HepG2 (cell line): ENCODE measurements at regions not wholly inside any gene's neighbourhood (a gene's known extent, or its start where the extent isn't known, plus 50 kb on each side); places are given as distances from the start of the nearest gene placed in this dataset.

Source experiments
- FOXK1 ChIP-seq: sonication (generic); formaldehyde crosslinking; IDR thresholded peaks from 2 replicates; pipeline ENCODE4 v1.4.0; 2020; ENCODE audit warnings: low read depth, missing genetic modification reagents, borderline replicate concordance
- GABPA ChIP-seq, 2 experiments: IDR thresholded peaks; 2 replicates each; pipeline ENCODE4 v1.6.1; 2011 to 2016; ENCODE audit warnings: low read depth in 2 of 2, low read length in 1 of 2, missing biosample characterization in 1 of 2, missing genetic modification characterization in 1 of 2
- HDAC1 ChIP-seq: sonication (generic); formaldehyde crosslinking; IDR thresholded peaks from 2 replicates; pipeline ENCODE4 v1.5.1; 2020; ENCODE audit warnings: mild to moderate bottlenecking, missing genetic modification reagents
- LCORL ChIP-seq, 2 experiments: fragments of 450-650 bp in 1 of 2; sonication (generic) in 1 of 2; formaldehyde crosslinking in 1 of 2; IDR thresholded peaks; 2 replicates each; pipeline versions ENCODE4 v1.5.0 to v1.6.1; 2017 to 2020; ENCODE audit warnings: antibody characterized with exemption in 1 of 2, missing genetic modification reagents in 1 of 2
- SNAI1 ChIP-seq: sonication (generic); formaldehyde crosslinking; IDR thresholded peaks from 2 replicates; pipeline ENCODE4 v1.5.0; 2020; ENCODE audit warnings: mild to moderate bottlenecking, missing genetic modification reagents, borderline replicate concordance
- TBX3 ChIP-seq: fragments of 450-650 bp; IDR thresholded peaks from 2 replicates; pipeline ENCODE4 v1.6.1; 2017; ENCODE audit warnings: antibody characterized with exemption, mild to moderate bottlenecking, inconsistent platforms, borderline replicate concordance
- TGIF2 ChIP-seq: IDR thresholded peaks from 2 replicates; pipeline ENCODE4 v1.6.1; 2016; ENCODE audit warnings: control low read depth, missing compliant biosample characterization
- ZNF253 ChIP-seq: sonication (generic); formaldehyde crosslinking; IDR thresholded peaks from 2 replicates; pipeline ENCODE4 v1.8.0; 2022; ENCODE audit warnings: mild to moderate bottlenecking, missing genetic modification reagents, borderline replicate concordance
- TF ChIP-seq, protein P1 (sequence below): sonication (generic); formaldehyde crosslinking; IDR thresholded peaks from 2 replicates; pipeline ENCODE4 v1.4.0; 2020; ENCODE audit warnings: missing genetic modification reagents
- TF ChIP-seq, protein P2 (sequence below): sonication (generic); formaldehyde crosslinking; IDR thresholded peaks from 2 replicates; pipeline ENCODE4 v1.5.0; 2020; ENCODE audit warnings: mild to moderate bottlenecking, missing genetic modification reagents
- TF ChIP-seq, protein P3 (sequence below): sonication (generic); formaldehyde crosslinking; IDR thresholded peaks from 2 replicates; pipeline ENCODE4 v1.5.0; 2020; ENCODE audit warnings: missing genetic modification reagents, mild to moderate bottlenecking, borderline replicate concordance

DNA sequence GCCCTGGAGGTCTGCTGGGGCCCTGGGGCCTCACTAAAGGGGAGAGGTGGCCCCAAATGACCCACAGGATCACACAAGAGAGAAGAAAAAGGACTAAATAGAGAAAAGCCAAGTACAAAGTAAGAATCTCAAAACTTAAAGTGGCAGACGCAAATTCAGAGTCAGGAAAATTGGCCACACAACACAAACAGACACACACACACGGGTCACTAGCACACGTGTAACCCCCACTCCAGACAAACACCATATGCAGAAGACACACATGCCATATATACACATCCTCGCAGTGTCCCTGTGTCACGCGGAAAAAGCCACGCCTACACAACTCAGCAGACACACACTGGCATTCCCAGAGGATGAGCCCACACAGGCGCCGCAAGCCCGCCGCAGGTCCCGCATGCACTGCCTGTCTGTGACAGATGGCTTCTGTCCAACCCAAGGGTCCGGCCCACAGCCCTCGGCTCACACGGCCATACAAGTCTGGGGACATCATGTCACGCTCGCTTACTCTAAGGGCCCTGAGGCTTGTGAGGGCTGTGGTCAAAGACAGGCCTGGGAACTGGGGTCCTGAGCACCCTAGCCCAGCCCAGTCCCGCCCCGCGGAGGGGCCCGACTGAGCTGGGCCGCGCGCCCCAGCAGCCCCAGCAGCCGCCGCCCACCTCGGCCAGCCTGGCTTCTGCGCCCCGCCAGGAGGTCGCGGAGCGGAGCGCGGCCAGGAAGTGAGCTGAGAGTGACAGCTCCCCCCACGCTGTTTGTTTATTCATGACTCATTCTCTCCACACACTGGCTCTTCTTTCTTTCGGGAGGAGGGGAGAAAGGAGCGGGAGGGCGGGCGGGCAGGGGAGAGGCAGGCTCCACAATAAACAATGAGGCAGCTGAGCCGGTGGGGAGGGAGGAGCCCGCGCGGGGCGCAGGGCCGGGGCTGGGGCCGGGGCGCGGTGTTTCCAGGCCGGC lies 95.5 kb upstream of the ZMIZ1 start (continued):
- TF ChIP-seq, protein P1, sequence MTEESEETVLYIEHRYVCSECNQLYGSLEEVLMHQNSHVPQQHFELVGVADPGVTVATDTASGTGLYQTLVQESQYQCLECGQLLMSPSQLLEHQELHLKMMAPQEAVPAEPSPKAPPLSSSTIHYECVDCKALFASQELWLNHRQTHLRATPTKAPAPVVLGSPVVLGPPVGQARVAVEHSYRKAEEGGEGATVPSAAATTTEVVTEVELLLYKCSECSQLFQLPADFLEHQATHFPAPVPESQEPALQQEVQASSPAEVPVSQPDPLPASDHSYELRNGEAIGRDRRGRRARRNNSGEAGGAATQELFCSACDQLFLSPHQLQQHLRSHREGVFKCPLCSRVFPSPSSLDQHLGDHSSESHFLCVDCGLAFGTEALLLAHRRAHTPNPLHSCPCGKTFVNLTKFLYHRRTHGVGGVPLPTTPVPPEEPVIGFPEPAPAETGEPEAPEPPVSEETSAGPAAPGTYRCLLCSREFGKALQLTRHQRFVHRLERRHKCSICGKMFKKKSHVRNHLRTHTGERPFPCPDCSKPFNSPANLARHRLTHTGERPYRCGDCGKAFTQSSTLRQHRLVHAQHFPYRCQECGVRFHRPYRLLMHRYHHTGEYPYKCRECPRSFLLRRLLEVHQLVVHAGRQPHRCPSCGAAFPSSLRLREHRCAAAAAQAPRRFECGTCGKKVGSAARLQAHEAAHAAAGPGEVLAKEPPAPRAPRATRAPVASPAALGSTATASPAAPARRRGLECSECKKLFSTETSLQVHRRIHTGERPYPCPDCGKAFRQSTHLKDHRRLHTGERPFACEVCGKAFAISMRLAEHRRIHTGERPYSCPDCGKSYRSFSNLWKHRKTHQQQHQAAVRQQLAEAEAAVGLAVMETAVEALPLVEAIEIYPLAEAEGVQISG, result peak; percentile 25; the same call in 1 of the 2 replicates
- TF ChIP-seq GABPA (IDR thresholded peaks at IDR 0.05; ENCODE audit: low read depth, low read length), result no peak
- peak; percentile 66 for TF ChIP-seq GABPA (CRISPR knock-in tag; IDR thresholded peaks at IDR 0.05; ENCODE audit: low read depth)
- TF ChIP-seq TGIF2 (CRISPR knock-in tag), result peak; percentile 89
- peak; percentile 13; the same call in 1 of the 2 replicates for TF ChIP-seq TBX3
- TF ChIP-seq, protein P2, sequence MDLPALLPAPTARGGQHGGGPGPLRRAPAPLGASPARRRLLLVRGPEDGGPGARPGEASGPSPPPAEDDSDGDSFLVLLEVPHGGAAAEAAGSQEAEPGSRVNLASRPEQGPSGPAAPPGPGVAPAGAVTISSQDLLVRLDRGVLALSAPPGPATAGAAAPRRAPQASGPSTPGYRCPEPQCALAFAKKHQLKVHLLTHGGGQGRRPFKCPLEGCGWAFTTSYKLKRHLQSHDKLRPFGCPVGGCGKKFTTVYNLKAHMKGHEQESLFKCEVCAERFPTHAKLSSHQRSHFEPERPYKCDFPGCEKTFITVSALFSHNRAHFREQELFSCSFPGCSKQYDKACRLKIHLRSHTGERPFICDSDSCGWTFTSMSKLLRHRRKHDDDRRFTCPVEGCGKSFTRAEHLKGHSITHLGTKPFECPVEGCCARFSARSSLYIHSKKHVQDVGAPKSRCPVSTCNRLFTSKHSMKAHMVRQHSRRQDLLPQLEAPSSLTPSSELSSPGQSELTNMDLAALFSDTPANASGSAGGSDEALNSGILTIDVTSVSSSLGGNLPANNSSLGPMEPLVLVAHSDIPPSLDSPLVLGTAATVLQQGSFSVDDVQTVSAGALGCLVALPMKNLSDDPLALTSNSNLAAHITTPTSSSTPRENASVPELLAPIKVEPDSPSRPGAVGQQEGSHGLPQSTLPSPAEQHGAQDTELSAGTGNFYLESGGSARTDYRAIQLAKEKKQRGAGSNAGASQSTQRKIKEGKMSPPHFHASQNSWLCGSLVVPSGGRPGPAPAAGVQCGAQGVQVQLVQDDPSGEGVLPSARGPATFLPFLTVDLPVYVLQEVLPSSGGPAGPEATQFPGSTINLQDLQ (CRISPR knock-in tag), result peak; percentile 86
- TF ChIP-seq, protein P3, sequence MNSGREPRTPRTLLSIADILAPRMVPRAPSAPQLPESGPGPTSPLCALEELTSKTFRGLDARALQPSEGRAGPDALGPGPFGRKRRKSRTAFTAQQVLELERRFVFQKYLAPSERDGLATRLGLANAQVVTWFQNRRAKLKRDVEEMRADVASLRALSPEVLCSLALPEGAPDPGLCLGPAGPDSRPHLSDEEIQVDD (CRISPR knock-in tag), result no peak
- peak; percentile 58; the same call in 1 of the 2 replicates for TF ChIP-seq HDAC1 (CRISPR knock-in tag)
- TF ChIP-seq SNAI1 (CRISPR knock-in tag), result peak; percentile 73; the same call in 1 of the 2 replicates
- peak; percentile 38; the same call in 1 of the 2 replicates for TF ChIP-seq FOXK1
- TF ChIP-seq LCORL (IDR thresholded peaks at IDR 0.05), result no peak
- TF ChIP-seq LCORL (CRISPR knock-in tag; IDR thresholded peaks at IDR 0.05), result peak; percentile 10; the same call in 1 of the 2 replicates
- peak; percentile 64; the same call in 1 of the 2 replicates for TF ChIP-seq ZNF253
